Lower leg skin (tissue), 3 donors: ENCODE measurements at regions not wholly inside any gene's neighbourhood (a gene's known extent, or its start where the extent isn't known, plus 50 kb on each side); places are given as distances from the start of the nearest gene placed in this dataset.

Experiments used
- CTCF ChIP-seq, 3 donors: fragments of 450-650 bp; IDR thresholded peaks; one replicate each; pipeline ENCODE4 v1.5.1; 2016; ENCODE audit warnings: antibody characterized with exemption in 3 of 3, mild to moderate bottlenecking in 3 of 3, moderate library complexity in 2 of 3
- POLR2A ChIP-seq, 2 donors: fragments of 450-650 bp; IDR thresholded peaks; one replicate each; pipeline ENCODE4 v1.6.1; 2016 to 2017; ENCODE audit warnings: antibody characterized with exemption in 2 of 2, mild to moderate bottlenecking in 1 of 2, moderate library complexity in 1 of 2

- TF ChIP-seq CTCF (IDR thresholded peaks at IDR 0.05) (no peak), POLR2A (IDR thresholded peaks at IDR 0.05) (no peak)
These were observed 172.5 kb downstream of the SMAD2 start for GRCh38 chr18:47758000-47758399.
